ENCODE measurements at regions not wholly inside any gene's neighbourhood (a gene's known extent, or its start where the extent isn't known, plus 50 kb on each side); places are given as distances from the start of the nearest gene placed in this dataset.

GRCh38 chr1:230552880-230553279, 89.4 kb upstream of the COG2 start:
- TF ChIP-seq CTCF (IDR thresholded peaks at IDR 0.05 in 4 of 5, conservative IDR thresholded peaks at IDR 0.05 in 1 of 5), result no peak
- no peak for TF ChIP-seq POLR2A (IDR thresholded peaks at IDR 0.05)

All from gastrocnemius medialis (tissue), 4 donors.